ENCODE measurements at regions not wholly inside any gene's neighbourhood (a gene's known extent, or its start where the extent isn't known, plus 50 kb on each side); places are given as distances from the start of the nearest gene placed in this dataset.

DNA sequence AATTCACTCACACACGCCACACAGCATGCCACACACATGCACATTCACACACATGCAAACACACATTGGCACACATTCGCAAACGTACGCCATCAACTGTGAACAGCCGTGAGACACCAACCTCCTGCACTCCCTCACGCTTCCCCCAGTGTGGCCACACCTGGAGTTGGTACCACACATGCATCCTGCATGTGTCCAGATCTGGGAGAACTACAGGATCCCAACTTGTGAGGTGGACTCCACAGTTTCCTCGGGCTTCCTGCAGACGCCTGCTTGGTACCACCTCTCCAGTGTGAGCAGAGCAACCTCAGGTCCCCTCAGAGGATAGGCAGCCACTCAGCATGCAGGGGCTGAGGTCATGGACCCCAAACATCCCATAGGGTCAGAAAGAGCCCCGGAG, 239.0 kb downstream of the EIPR1 start:
- H3K4me3 Mint-ChIP-seq, result no peak overlapping the region
- no peaks in the 10 kb centered on the region for H3K9me3 Mint-ChIP-seq
- H3K36me3 Mint-ChIP-seq (ENCODE audit: insufficient read depth), result no peaks in the 10 kb centered on the region
- H3K27ac Mint-ChIP-seq (ENCODE audit: low read depth), result no peak overlapping the region
- DNase-seq (ENCODE audit: low spot score in 2 of 2) (no peak), ATAC-seq (replicated peaks; ENCODE audit: extremely low read depth, poor library complexity, severe bottlenecking) (no peak)
- H3K4me1 Mint-ChIP-seq, result no peaks in the 10 kb centered on the region
- no peaks in the 10 kb centered on the region for H3K27me3 Mint-ChIP-seq

DNA sequence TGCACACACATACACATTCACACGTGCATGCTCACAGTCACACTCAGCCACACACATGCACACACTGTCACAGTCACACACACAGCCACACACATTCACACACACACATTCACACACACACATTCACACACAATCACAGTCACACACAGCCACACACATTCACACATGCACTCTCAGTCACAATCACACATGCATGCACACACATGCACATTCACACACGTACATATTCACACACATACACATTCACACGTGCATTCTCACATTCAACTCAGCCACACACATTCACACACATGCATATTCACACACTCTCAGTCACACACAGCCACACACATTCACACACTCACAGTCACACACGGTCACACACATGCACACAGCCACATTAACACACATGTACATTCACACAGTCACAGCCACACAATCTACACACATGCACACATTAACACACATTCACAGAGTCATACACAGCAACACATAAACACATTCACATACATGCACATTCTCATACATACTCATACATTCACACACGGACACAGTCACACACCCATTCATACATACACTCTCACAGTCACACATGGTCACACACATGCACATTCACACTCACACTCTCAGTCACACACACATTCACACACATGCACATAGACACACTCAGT, 239.8 kb downstream of the EIPR1 start:
- no peak for DNase-seq (ENCODE audit: low spot score in 2 of 2)
- H3K9me3 Mint-ChIP-seq, result no peaks in the 10 kb centered on the region
- H3K27me3 Mint-ChIP-seq, result no peaks in the 10 kb centered on the region
- H3K4me1 Mint-ChIP-seq, result no peaks in the 10 kb centered on the region
- no peak for ATAC-seq (replicated peaks; ENCODE audit: extremely low read depth, poor library complexity, severe bottlenecking)
- H3K27ac Mint-ChIP-seq (ENCODE audit: low read depth), result no peak overlapping the region
- no peak overlapping the region for H3K4me3 Mint-ChIP-seq
- H3K36me3 Mint-ChIP-seq (ENCODE audit: insufficient read depth), result no peaks in the 10 kb centered on the region

DNA sequence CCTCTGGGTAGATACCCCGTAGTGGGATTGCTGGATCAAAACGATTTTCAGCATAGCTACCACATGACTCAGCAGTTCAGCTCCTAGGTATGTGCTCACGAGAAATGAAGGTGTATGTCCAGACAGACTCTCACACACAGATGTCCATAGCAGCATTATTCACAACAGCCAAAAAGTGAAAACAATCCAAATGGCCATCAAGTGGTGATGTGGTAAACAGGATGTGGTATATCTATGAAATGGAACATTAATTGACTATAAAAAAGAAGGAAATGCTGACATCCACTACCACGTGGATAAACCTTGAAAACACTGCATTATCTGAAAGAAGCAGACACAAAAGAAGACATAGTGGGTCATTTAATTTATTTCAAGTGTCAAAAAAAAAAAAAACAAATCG, 241.9 kb downstream of the EIPR1 start:
- H3K36me3 Mint-ChIP-seq (ENCODE audit: insufficient read depth), result peaks cover 1% of the 10 kb centered on the region
- H3K27ac Mint-ChIP-seq (ENCODE audit: low read depth), result no peak overlapping the region
- DNase-seq (ENCODE audit: low spot score in 2 of 2), result no peak
- H3K27me3 Mint-ChIP-seq, result peaks cover 5% of the 10 kb centered on the region
- no peaks in the 10 kb centered on the region for H3K9me3 Mint-ChIP-seq
- no peak for ATAC-seq (replicated peaks; ENCODE audit: extremely low read depth, poor library complexity, severe bottlenecking)
- H3K4me3 Mint-ChIP-seq, result no peak overlapping the region
- H3K4me1 Mint-ChIP-seq, result peaks cover 3% of the 10 kb centered on the region

DNA sequence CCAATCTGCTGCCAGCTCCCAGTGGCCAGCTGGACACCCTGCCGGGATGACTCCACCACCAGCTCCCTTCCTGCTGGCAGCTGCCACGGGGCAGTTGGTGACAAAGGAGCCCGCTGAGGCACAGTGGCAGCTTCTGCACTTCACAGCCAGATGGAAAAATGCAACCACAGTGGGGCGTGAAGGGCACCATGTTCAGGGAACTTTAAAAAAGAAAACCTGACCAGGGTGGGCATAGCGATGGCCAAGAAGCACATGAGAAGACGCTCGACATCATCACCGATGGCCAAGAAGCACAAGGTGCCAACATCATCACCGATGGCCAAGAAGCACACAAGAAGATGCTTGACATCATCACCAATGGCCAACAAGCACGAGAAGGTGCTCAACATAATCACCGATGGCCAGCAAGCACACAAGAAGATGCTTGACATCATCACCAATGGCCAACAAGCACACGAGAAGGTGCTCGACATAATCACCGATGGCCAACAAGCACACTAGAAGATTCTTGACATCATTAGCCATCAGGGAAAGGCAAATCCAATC, 243.5 kb downstream of the EIPR1 start:
- ATAC-seq (replicated peaks; ENCODE audit: extremely low read depth, poor library complexity, severe bottlenecking) (no peak), DNase-seq (ENCODE audit: low spot score in 2 of 2) (no peak)
- peaks cover 13% of the 10 kb centered on the region for H3K27me3 Mint-ChIP-seq
- peaks cover 8% of the 10 kb centered on the region for H3K4me1 Mint-ChIP-seq
- H3K36me3 Mint-ChIP-seq (ENCODE audit: insufficient read depth), result peaks cover 2% of the 10 kb centered on the region
- H3K4me3 Mint-ChIP-seq, result no peak overlapping the region
- no peaks in the 10 kb centered on the region for H3K9me3 Mint-ChIP-seq
- no peak overlapping the region for H3K27ac Mint-ChIP-seq (ENCODE audit: low read depth)

DNA sequence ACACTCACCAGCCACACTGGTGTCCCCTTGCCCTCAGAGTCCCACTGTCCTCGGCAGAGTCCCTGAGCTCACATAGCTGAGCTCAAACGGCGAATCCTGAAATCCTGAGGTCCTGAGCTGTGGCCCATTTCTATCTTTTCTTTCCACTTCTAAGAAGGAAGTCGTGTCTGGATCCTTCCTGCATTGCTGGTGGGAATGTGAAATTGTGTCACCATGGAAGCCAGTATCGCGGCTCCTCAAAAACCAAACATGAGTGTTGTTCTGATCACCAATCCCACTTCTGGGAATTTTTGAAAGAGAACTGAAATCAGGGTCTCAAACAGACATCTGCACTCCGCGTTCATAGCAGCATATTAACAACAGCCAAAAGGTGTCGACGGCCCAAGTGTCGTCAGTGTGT, 244.7 kb downstream of the EIPR1 start:
- ATAC-seq (replicated peaks; ENCODE audit: extremely low read depth, poor library complexity, severe bottlenecking) (no peak), DNase-seq (ENCODE audit: low spot score in 2 of 2) (no peak)
- Mint-ChIP-seq H3K4me3 (no peak overlapping the region), H3K9me3 (no peaks in the 10 kb centered on the region), H3K27me3 (peaks cover 13% of the 10 kb centered on the region), H3K36me3 (ENCODE audit: insufficient read depth) (peaks cover 2% of the 10 kb centered on the region), H3K4me1 (peaks cover 8% of the 10 kb centered on the region), H3K27ac (ENCODE audit: low read depth) (no peak overlapping the region)

DNA sequence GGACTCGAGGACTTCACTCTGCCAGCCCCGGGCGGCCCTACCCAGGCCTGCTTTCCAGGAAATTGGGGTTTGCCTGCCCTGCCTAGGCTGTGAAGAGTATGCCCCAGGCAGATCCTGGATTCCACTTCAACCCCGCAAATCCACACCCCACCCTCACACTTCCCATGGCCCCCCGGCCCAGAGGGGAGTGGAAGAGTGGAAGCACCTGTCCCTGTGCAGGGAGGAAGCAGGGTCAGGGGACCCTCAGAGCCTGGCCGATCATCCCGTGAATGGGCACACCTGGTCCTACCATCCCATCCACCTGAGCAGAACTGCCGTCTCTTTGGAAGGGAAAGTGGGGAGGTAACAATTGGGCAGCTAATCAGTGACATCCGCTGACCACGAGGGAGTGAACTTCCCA, 245.2 kb downstream of the EIPR1 start:
- H3K36me3 Mint-ChIP-seq (ENCODE audit: insufficient read depth), result peaks cover 2% of the 10 kb centered on the region
- H3K9me3 Mint-ChIP-seq, result no peaks in the 10 kb centered on the region
- ATAC-seq (replicated peaks; ENCODE audit: extremely low read depth, poor library complexity, severe bottlenecking) (no peak), DNase-seq (ENCODE audit: low spot score in 2 of 2) (no peak)
- no peak overlapping the region for H3K4me3 Mint-ChIP-seq
- peaks cover 13% of the 10 kb centered on the region for H3K27me3 Mint-ChIP-seq
- H3K27ac Mint-ChIP-seq (ENCODE audit: low read depth), result no peak overlapping the region
- H3K4me1 Mint-ChIP-seq, result peaks cover 8% of the 10 kb centered on the region

DNA sequence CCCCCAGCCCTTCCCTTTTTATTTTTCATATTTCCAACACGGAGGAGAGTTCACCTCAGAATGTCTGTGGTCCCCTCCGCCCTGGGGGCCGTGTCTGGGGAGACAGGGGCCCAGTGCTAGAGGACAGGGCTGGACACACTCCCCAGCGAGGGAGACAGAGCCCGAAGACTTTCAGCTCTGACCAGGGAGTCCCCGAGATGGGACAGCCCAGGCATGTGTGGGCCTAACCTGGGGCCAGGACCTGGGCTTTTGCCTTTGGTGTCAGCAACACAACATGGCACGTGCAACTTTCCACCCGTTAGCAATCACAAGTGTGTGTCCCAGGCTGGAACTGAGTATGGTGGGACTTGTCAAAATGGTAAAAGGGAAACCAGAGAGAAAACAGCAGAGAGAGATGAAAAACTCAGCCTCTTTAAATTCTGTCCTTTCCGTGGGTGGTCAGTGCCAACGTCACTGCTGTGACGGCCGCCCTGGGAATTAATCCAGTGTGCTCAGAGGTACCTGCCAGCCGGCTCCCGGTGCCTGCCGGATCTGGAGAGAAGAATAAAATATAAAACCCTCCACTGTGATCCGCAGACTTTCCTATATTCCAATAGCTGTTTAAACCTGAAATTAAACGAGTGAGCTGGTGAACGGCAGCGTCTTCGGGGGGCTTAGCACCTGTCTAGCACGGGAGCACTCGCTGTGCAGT, 245.8 kb downstream of the EIPR1 start:
- Mint-ChIP-seq H3K27ac (ENCODE audit: low read depth) (no peak overlapping the region), H3K27me3 (peaks cover 13% of the 10 kb centered on the region), H3K36me3 (ENCODE audit: insufficient read depth) (peaks cover 2% of the 10 kb centered on the region), H3K9me3 (no peaks in the 10 kb centered on the region), H3K4me3 (no peak overlapping the region), H3K4me1 (peaks cover 8% of the 10 kb centered on the region)
- DNase-seq (ENCODE audit: low spot score in 2 of 2) (no peak), ATAC-seq (replicated peaks; ENCODE audit: extremely low read depth, poor library complexity, severe bottlenecking) (no peak)

DNA sequence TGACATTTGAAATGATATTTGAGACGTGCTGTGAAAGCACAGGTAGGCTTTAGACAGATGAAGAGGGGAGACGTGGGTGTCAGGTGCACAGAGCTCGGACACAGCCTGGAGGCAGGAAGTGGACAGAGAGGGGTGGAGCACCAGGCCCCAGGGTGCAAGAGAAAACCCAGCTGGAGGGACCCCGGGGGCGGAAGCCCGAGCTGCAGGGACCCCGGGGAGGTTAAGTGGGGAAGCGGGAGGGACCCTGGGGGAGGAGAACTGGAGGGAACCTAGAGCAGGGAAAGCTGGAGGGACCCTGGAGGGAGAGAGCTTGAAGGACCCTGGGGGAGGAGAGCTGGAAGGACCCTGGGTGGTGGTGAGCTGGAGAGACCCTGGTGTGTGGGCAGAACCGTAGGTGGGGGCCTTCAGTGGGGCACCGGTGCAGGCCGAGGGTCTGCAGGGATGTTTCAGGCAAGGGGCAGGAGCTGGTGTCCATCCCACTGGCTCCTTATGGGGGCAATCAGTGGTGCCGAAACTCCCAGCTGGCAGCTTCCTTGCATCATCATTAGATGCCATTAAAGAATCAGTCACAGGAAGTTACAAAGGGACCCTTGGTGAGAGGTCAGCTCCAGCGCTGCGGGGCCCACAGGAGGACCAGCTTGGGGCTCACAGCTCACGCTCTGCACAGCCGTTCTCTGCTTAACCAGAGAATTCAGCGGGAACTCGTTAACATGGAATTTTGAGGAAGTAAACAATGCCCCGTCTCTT, 246.6 kb downstream of the EIPR1 start:
- Mint-ChIP-seq H3K9me3 (no peaks in the 10 kb centered on the region), H3K4me3 (no peak overlapping the region), H3K4me1 (peaks cover 8% of the 10 kb centered on the region), H3K27ac (ENCODE audit: low read depth) (no peak overlapping the region), H3K36me3 (ENCODE audit: insufficient read depth) (peaks cover 2% of the 10 kb centered on the region), H3K27me3 (peaks cover 13% of the 10 kb centered on the region)
- DNase-seq (ENCODE audit: low spot score in 2 of 2), result no peak
- no peak for ATAC-seq (replicated peaks; ENCODE audit: extremely low read depth, poor library complexity, severe bottlenecking)

DNA sequence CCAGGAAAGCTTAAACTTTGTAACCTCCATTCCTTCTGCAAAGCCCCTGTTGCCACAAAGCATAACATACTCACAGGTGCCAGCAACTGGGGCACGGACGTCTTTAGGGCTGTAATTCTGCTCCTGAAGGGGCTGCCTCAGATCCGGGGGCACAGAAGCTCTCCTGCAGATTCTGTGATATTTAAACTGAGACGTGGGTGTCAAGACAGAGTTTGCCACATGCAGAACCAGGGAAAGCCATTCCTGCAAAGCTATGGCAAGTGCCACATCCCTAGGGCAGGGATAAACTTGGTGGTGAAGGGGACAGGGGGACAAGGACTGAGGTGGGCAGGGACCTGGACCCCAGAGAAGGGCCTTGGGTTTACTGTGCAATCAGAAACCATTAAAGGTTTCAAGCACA, 247.2 kb downstream of the EIPR1 start:
- ATAC-seq (replicated peaks; ENCODE audit: extremely low read depth, poor library complexity, severe bottlenecking) (no peak), DNase-seq (ENCODE audit: low spot score in 2 of 2) (no peak)
- H3K36me3 Mint-ChIP-seq (ENCODE audit: insufficient read depth), result peaks cover 2% of the 10 kb centered on the region
- peaks cover 13% of the 10 kb centered on the region for H3K27me3 Mint-ChIP-seq
- H3K27ac Mint-ChIP-seq (ENCODE audit: low read depth), result no peak overlapping the region
- no peak overlapping the region for H3K4me3 Mint-ChIP-seq
- H3K4me1 Mint-ChIP-seq, result peaks cover 8% of the 10 kb centered on the region
- H3K9me3 Mint-ChIP-seq, result no peaks in the 10 kb centered on the region

DNA sequence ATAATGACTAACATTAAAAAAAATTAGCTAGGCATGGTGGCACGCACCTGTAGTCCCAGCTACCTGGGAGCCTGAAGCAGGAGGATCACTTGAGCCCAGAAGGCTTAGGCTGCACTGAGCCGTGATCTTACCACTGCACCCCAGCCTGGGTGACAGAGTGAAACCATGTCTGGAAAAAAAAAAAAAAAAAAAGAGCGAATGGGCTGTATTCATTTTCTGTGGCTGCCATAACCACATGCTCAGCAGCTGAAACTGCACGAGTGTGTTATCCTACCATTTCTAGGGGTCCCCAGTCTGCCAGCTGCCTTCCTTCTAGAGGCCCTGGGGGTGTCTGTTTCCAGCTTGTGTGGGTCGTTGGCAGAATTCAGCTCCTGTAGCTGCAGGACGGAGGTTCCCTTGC, 247.8 kb downstream of the EIPR1 start:
- Mint-ChIP-seq H3K4me3 (no peak overlapping the region), H3K27ac (ENCODE audit: low read depth) (no peak overlapping the region), H3K4me1 (peaks cover 8% of the 10 kb centered on the region), H3K9me3 (no peaks in the 10 kb centered on the region), H3K36me3 (ENCODE audit: insufficient read depth) (peaks cover 2% of the 10 kb centered on the region), H3K27me3 (peaks cover 13% of the 10 kb centered on the region)
- DNase-seq (ENCODE audit: low spot score in 2 of 2), result no peak
- ATAC-seq (replicated peaks; ENCODE audit: extremely low read depth, poor library complexity, severe bottlenecking), result no peak

DNA sequence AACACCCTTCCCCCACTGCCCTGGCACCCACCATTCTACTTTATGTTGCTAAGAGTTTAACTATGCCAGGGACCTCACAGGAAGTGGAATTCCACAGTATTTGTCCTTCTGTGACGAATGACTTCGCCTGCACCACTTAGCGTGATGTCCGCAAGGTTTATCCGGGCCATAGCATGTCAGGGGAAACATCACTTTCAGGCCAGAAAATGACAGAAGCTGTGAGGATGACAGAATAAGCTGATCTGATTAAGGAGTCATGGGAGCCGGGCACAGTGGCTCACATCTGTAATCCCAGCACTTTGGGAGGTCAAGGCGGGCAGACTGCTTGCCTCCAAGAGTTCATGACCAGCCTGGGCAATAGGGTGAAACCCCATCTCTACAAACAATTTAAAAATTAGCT, 248.8 kb downstream of the EIPR1 start:
- Mint-ChIP-seq H3K27ac (ENCODE audit: low read depth) (no peak overlapping the region), H3K4me1 (peaks cover 8% of the 10 kb centered on the region), H3K36me3 (ENCODE audit: insufficient read depth) (peaks cover 2% of the 10 kb centered on the region), H3K4me3 (no peak overlapping the region), H3K9me3 (no peaks in the 10 kb centered on the region), H3K27me3 (peaks cover 13% of the 10 kb centered on the region)
- no peak for DNase-seq (ENCODE audit: low spot score in 2 of 2)
- ATAC-seq (replicated peaks; ENCODE audit: extremely low read depth, poor library complexity, severe bottlenecking), result no peak

DNA sequence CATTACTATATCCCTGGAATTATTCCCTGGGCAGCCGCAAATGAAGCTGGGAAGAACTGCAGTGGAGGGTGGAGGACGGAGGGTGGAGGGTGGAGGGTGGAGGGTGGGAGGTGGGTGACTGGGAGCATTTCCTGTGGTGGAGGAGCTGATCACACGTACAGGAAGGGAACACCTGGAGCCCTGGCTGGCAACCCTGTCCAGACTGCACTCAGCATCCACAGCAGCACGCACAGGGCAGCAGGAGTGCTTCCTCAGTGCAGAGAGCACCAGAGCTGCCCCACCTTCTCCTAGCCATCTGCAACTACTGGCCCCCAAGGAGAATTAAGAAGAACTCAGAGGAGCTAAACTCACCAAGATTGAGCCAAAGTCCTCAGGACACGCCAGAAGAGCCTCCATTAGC, 249.9 kb downstream of the EIPR1 start:
- Mint-ChIP-seq H3K36me3 (ENCODE audit: insufficient read depth) (peaks cover 2% of the 10 kb centered on the region), H3K9me3 (no peaks in the 10 kb centered on the region), H3K4me1 (peaks cover 8% of the 10 kb centered on the region), H3K4me3 (no peak overlapping the region), H3K27ac (ENCODE audit: low read depth) (no peak overlapping the region), H3K27me3 (peaks cover 13% of the 10 kb centered on the region)
- ATAC-seq (replicated peaks; ENCODE audit: extremely low read depth, poor library complexity, severe bottlenecking) (no peak), DNase-seq (ENCODE audit: low spot score in 2 of 2) (no peak)
